CD14-positive monocyte (primary cell): ENCODE measurements at regions not wholly inside any gene's neighbourhood (a gene's known extent, or its start where the extent isn't known, plus 50 kb on each side); places are given as distances from the start of the nearest gene placed in this dataset.

Source experiments
- DNase-seq, 3 donors: peaks; one replicate each; pipeline ENCODE4 v3.0.0-alpha.2; 2011 to 2022
- H2AFZ ChIP-seq: 2 replicates; pipeline ENCODE4 v1.6.0; 2012; ENCODE audit warnings: mild to moderate bottlenecking, low read depth, low read length, inconsistent platforms; ENCODE audit not compliant: insufficient read depth, poor library complexity, severe bottlenecking
- H3K27ac ChIP-seq, 2 donors: 1 replicate in 1 of 2; 2 replicates in 1 of 2; pipeline ENCODE4 v1.5.1; 2012 to 2013; ENCODE audit warnings: low read length in 2 of 2, control low read depth in 1 of 2, inconsistent platforms in 1 of 2, low read depth in 1 of 2, mild to moderate bottlenecking in 1 of 2
- H3K27me3 ChIP-seq, 2 donors: one replicate each; pipeline versions ENCODE4 v1.6.0 to v1.6.1; 2011 to 2013; ENCODE audit warnings: low read length in 2 of 2; ENCODE audit not compliant: control insufficient read depth in 2 of 2, insufficient read depth in 2 of 2
- H3K36me3 ChIP-seq, 2 donors: replicated peaks in 1 of 2; 1 replicate in 1 of 2; 2 replicates in 1 of 2; pipeline versions ENCODE4 v1.5.1 to v1.6.1; 2012 to 2013; ENCODE audit warnings: low read length in 2 of 2, control low read depth in 1 of 2, inconsistent platforms in 1 of 2, mild to moderate bottlenecking in 1 of 2; ENCODE audit not compliant: insufficient read depth in 2 of 2, control insufficient read depth in 1 of 2
- H3K4me1 ChIP-seq, 2 donors: 1 replicate in 1 of 2; 2 replicates in 1 of 2; pipeline versions ENCODE4 v1.5.1 to v1.6.1; 2012 to 2013; ENCODE audit warnings: low read length in 2 of 2, control low read depth in 1 of 2, inconsistent platforms in 1 of 2, mild to moderate bottlenecking in 1 of 2, moderate library complexity in 1 of 2; ENCODE audit not compliant: insufficient read depth in 2 of 2, control insufficient read depth in 1 of 2
- H3K4me2 ChIP-seq: replicated peaks from 2 replicates; pipeline ENCODE3; 2012; ENCODE audit warnings: low read length, moderate library complexity, mild to moderate bottlenecking; ENCODE audit not compliant: poor library complexity, severe bottlenecking; ENCODE audit errors: extremely low read depth
- H3K4me3 ChIP-seq, 3 experiments: fragments of 200-600 bp in 1 of 3; sonication (generic) in 1 of 3; replicated peaks in 1 of 3; 1 replicate in 2 of 3; 2 replicates in 1 of 3; pipeline ENCODE4 v1.5.1; 2011 to 2013; ENCODE audit warnings: low read length in 3 of 3, mild to moderate bottlenecking in 3 of 3, control low read depth in 2 of 3, low read depth in 2 of 3, inconsistent platforms in 1 of 3, moderate library complexity in 1 of 3
- H3K79me2 ChIP-seq: 2 replicates; pipeline ENCODE4 v1.6.0; 2012; ENCODE audit warnings: mild to moderate bottlenecking, control low read depth, inconsistent platforms, low read length, moderate library complexity; ENCODE audit not compliant: insufficient read depth
- H3K9ac ChIP-seq: 2 replicates; pipeline ENCODE4 v1.6.0; 2017; ENCODE audit warnings: low read length, mild to moderate bottlenecking; ENCODE audit not compliant: insufficient read depth, poor library complexity, severe bottlenecking
- H3K9me3 ChIP-seq, 2 donors: replicated peaks in 1 of 2; 1 replicate in 1 of 2; 2 replicates in 1 of 2; pipeline versions ENCODE4 v1.5.1 to v1.6.1; 2012 to 2013; ENCODE audit warnings: low read length in 2 of 2, control low read depth in 1 of 2; ENCODE audit not compliant: control insufficient read depth in 1 of 2, insufficient read depth in 1 of 2
- H4K20me1 ChIP-seq: 2 replicates; pipeline ENCODE4 v1.6.0; 2012; ENCODE audit warnings: mild to moderate bottlenecking, low read length, control low read depth, moderate library complexity; ENCODE audit not compliant: insufficient read depth
- H3K27ac Mint-ChIP-seq, 7 donors: one replicate each; pipeline ENCODE4 v1.8.0; 2020; ENCODE audit warnings: mild to moderate bottlenecking in 7 of 7, mixed read lengths in 7 of 7, moderate library complexity in 6 of 7, inconsistent platforms in 2 of 7
- H3K27me3 Mint-ChIP-seq, 3 donors: one replicate each; pipeline ENCODE4 v1.8.0; 2021 to 2022; ENCODE audit warnings: low read depth in 3 of 3, mild to moderate bottlenecking in 3 of 3, mixed read lengths in 3 of 3, moderate library complexity in 3 of 3, inconsistent platforms in 1 of 3
- H3K36me3 Mint-ChIP-seq, 2 donors: one replicate each; pipeline ENCODE4 v1.8.0; 2020; ENCODE audit warnings: mixed read lengths in 2 of 2, inconsistent platforms in 1 of 2, mild to moderate bottlenecking in 1 of 2
- H3K4me1 Mint-ChIP-seq: one replicate; pipeline ENCODE4 v1.8.0; 2020; ENCODE audit warnings: mild to moderate bottlenecking, mixed read lengths
- H3K4me3 Mint-ChIP-seq, 2 donors: one replicate each; pipeline ENCODE4 v1.8.0; 2020; ENCODE audit warnings: mild to moderate bottlenecking in 2 of 2, mixed read lengths in 2 of 2, moderate library complexity in 1 of 2
- H3K9me3 Mint-ChIP-seq, 7 donors: one replicate each; pipeline ENCODE4 v1.8.0; 2020 to 2022; ENCODE audit warnings: mixed read lengths in 7 of 7, mild to moderate bottlenecking in 6 of 7, moderate library complexity in 6 of 7, inconsistent platforms in 2 of 7
- WGBS: methylation state at CpG from one replicate; pipeline ENCODE4 v1.1.5; 2013; ENCODE audit warnings: missing lambda C conversion rate; ENCODE audit not compliant: insufficient coverage; 5-methylcytosine and 5-hydroxymethylcytosine counted together
- intact Hi-C, 2 donors: fragments of 100-400 bp; cut with micrococcal nuclease; formaldehyde crosslinking; loops; one replicate each; pipeline versions ENCODE4 v1.15.0 to v1.15.1; 2023
- TF ChIP-seq, protein P1 (sequence below): fragments of 200-600 bp; IDR thresholded peaks from one replicate; pipeline ENCODE4 v1.8.0; 2022; ENCODE audit warnings: antibody characterized with exemption, mild to moderate bottlenecking

DNA sequence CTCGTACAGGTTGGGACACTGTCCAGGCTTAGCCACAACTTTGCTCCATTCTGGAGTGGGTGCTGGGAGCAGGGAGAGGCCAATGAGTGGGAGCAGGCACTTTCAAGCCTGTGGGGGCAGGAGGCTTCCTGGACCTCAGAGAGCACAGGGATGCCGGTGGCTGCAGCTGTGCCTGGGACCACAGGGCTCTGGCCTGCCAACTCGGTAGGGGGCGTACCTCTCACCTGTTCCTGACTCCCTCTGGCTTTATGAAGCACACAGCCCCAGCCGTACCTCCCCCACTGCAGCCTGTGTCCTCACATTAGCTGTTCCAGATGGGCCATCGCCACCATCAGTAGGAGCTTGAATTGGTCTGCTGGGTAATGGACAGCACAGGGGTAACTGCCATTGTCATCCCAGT lies 278.7 kb upstream of the KLHL1 start:
- no peaks in the 10 kb centered on the region for H3K36me3 Mint-ChIP-seq
- intact Hi-C loops, result no loop called here
- H3K9me3 Mint-ChIP-seq, result peaks cover 0 to 9% (median 8%) of the 10 kb centered on the region in 7 donors
- no peaks in the 10 kb centered on the region for H3K79me2 ChIP-seq
- no peak overlapping the region for H3K27ac Mint-ChIP-seq
- no peak overlapping the region for H3K4me3 Mint-ChIP-seq
- no peak overlapping the region for H3K4me2 ChIP-seq
- H3K9me3 ChIP-seq, result peaks cover 19 to 20% of the 10 kb centered on the region in 2 donors
- no peak overlapping the region for H2AFZ ChIP-seq
- H3K9ac ChIP-seq, result no peak overlapping the region
- H3K36me3 ChIP-seq, result no peaks in the 10 kb centered on the region
- TF ChIP-seq, protein P1, sequence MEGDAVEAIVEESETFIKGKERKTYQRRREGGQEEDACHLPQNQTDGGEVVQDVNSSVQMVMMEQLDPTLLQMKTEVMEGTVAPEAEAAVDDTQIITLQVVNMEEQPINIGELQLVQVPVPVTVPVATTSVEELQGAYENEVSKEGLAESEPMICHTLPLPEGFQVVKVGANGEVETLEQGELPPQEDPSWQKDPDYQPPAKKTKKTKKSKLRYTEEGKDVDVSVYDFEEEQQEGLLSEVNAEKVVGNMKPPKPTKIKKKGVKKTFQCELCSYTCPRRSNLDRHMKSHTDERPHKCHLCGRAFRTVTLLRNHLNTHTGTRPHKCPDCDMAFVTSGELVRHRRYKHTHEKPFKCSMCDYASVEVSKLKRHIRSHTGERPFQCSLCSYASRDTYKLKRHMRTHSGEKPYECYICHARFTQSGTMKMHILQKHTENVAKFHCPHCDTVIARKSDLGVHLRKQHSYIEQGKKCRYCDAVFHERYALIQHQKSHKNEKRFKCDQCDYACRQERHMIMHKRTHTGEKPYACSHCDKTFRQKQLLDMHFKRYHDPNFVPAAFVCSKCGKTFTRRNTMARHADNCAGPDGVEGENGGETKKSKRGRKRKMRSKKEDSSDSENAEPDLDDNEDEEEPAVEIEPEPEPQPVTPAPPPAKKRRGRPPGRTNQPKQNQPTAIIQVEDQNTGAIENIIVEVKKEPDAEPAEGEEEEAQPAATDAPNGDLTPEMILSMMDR, result no peak
- WGBS, result 100% methylated on average over 2 of the region's 6 CpGs
- no peaks in the 10 kb centered on the region for H3K27me3 ChIP-seq
- H3K27ac ChIP-seq, result no peak overlapping the region
- H3K4me1 Mint-ChIP-seq, result no peaks in the 10 kb centered on the region
- no peaks in the 10 kb centered on the region for H4K20me1 ChIP-seq
- H3K4me3 ChIP-seq, result no peak overlapping the region
- DNase-seq, result no peak
- no peaks in the 10 kb centered on the region for H3K27me3 Mint-ChIP-seq
- no peaks in the 10 kb centered on the region for H3K4me1 ChIP-seq

DNA sequence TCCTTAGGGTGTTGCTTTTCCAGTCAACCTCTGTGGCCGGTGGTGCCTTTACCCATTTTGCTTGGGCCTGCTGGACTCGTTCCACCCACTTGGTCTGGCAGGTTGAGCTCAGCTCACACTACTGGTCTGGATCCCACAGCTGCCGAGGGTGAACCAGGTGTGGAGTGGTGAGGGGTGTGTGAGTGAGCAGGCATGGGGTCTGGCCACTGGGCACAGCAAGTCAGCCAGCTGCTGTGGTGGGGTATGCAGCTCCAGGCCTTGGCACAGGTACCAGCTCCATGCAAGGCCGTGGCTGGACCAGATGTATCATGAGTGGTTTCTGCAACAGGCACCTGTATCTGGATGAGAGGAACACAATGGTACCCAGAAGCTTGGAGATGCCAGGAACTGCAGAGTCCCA lies 277.6 kb upstream of the KLHL1 start:
- TF ChIP-seq, protein P1, result no peak
- Histone ChIP-seq H3K4me3 (no peak overlapping the region), H3K4me2 (no peak overlapping the region), H4K20me1 (no peaks in the 10 kb centered on the region), H3K36me3 (no peaks in the 10 kb centered on the region), H3K27ac (no peak overlapping the region), H3K79me2 (no peaks in the 10 kb centered on the region), H3K9ac (no peak overlapping the region), H3K9me3 (peaks cover 19 to 20% of the 10 kb centered on the region in 2 donors), H3K4me1 (no peaks in the 10 kb centered on the region), H2AFZ (no peak overlapping the region), H3K27me3 (no peaks in the 10 kb centered on the region)
- whole genome bisulfite sequencing, result 89% methylated on average over 4 of the region's 4 CpGs
- Mint-ChIP-seq H3K27ac (no peak overlapping the region), H3K27me3 (no peaks in the 10 kb centered on the region), H3K4me3 (no peak overlapping the region), H3K9me3 (peaks cover 0 to 9% (median 4%) of the 10 kb centered on the region in 7 donors), H3K36me3 (no peaks in the 10 kb centered on the region), H3K4me1 (no peaks in the 10 kb centered on the region)
- DNase-seq, result no peak
- intact Hi-C loops, result no loop called here
